Suprapubic skin (tissue), 4 donors: ENCODE measurements at regions not wholly inside any gene's neighbourhood (a gene's known extent, or its start where the extent isn't known, plus 50 kb on each side); places are given as distances from the start of the nearest gene placed in this dataset.

Experiments used
- CTCF ChIP-seq, 2 donors: fragments of 200-600 bp in 1 of 2; fragments of 450-650 bp in 1 of 2; sonication (generic) in 1 of 2; IDR thresholded peaks; one replicate each; pipeline ENCODE4 v1.5.1; 2016 to 2019; ENCODE audit warnings: antibody characterized with exemption in 2 of 2, mild to moderate bottlenecking in 1 of 2, moderate library complexity in 1 of 2
- EP300 ChIP-seq: sonication (generic); formaldehyde crosslinking; IDR thresholded peaks from one replicate; pipeline ENCODE4 v1.6.1; 2017; ENCODE audit warnings: antibody characterized with exemption
- POLR2A ChIP-seq, 2 donors: fragments of 450-650 bp; IDR thresholded peaks; one replicate each; pipeline ENCODE4 v1.6.1; 2017; ENCODE audit warnings: antibody characterized with exemption in 2 of 2, mild to moderate bottlenecking in 2 of 2, moderate library complexity in 2 of 2
- POLR2AphosphoS5 ChIP-seq, 3 donors: sonication (generic); formaldehyde crosslinking; IDR thresholded peaks; one replicate each; pipeline ENCODE4 v1.6.1; 2017; ENCODE audit warnings: antibody characterized with exemption in 3 of 3

- TF ChIP-seq CTCF (IDR thresholded peaks at IDR 0.05) (no peak), EP300 (no peak), POLR2AphosphoS5 (IDR thresholded peaks at IDR 0.05) (no peak), POLR2A (IDR thresholded peaks at IDR 0.05) (no peak)
Measured at GRCh38 chr1:5574641-5575040, 417.6 kb downstream of the NPHP4 start.
